ENCODE measurements at regions not wholly inside any gene's neighbourhood (a gene's known extent, or its start where the extent isn't known, plus 50 kb on each side); places are given as distances from the start of the nearest gene placed in this dataset.

DNA sequence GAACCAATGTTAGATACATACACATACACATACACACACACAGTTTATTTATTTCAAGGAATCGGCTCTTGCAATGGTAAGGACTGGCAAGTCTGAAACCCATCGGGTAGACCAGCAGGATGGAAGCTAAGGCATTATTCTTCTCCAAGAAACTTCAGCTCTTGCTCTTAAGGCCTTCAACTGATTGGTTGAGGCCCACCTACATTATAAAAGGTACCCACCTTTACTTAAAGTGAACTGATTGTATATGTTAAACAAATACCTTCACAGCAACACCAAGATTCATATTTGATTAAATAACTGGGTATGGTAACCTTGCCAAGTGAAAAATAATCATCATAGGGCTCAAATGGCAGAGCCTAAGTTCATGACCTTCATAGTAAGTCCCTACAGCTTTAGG lies 695.5 kb downstream of the BCL11B start:
- H3K27me3 ChIP-seq, result no peaks in the 10 kb centered on the region
- H3K4me2 ChIP-seq, result no peak overlapping the region
- H4K20me1 ChIP-seq, result no peaks in the 10 kb centered on the region
- no peak for TF ChIP-seq Cebpa-rat (IDR thresholded peaks at IDR 0.05)
- no peak overlapping the region for H3K27ac ChIP-seq
- H3K36me3 ChIP-seq, result no peaks in the 10 kb centered on the region
- no peak overlapping the region for H3K4me3 ChIP-seq
- no peaks in the 10 kb centered on the region for H3K4me1 ChIP-seq
- no peak overlapping the region for H3K9ac ChIP-seq
- H3K9me3 ChIP-seq, result no peaks in the 10 kb centered on the region

DNA sequence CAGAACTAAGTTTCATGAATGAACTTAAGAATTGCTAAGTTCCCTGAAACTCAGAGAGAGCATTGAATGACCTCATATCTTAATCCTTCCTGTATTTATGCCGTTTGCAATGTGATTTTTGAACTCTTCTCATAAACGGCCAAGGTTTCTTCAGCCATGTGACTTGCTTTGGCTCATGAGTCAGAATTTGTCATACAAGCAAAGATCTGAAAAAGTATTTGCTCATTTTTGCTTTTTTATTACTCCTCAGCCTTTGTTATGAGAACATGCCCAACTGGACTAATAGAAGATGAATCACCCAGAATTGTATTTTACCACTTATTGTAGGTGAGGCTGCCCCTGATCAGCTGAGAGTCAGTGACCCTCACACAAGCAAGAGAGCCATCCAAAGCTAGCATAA lies 693.8 kb downstream of the BCL11B start:
- Histone ChIP-seq H3K27ac (no peak overlapping the region), H3K36me3 (no peaks in the 10 kb centered on the region), H3K27me3 (no peaks in the 10 kb centered on the region), H3K9ac (no peak overlapping the region), H3K4me2 (no peak overlapping the region), H3K4me1 (no peaks in the 10 kb centered on the region), H4K20me1 (no peaks in the 10 kb centered on the region), H3K9me3 (no peaks in the 10 kb centered on the region), H3K4me3 (no peak overlapping the region)
- no peak for TF ChIP-seq Cebpa-rat (IDR thresholded peaks at IDR 0.05)

DNA sequence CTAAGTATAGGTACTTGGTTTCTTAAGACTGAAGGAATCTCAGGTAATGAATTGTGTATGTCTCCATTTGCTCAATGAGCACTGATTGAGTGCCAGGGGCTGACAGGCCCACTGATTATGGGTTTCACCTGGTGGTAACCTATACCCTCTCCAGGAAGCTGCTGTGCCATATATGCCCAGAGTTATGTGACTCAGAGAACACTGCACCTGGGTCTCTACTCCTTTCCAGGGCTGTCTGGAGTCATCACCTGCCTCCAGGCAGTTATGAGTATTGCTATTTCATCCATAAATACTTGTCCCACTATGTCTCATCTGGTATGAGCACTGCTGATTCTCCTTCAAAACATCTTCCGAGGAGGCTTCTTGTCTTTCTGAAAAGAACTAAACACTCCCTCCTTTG lies 692.9 kb downstream of the BCL11B start:
- no peaks in the 10 kb centered on the region for H3K36me3 ChIP-seq
- H3K9ac ChIP-seq, result no peak overlapping the region
- H3K4me2 ChIP-seq, result no peak overlapping the region
- H3K27ac ChIP-seq, result no peak overlapping the region
- no peak overlapping the region for H3K4me3 ChIP-seq
- H4K20me1 ChIP-seq, result no peaks in the 10 kb centered on the region
- no peaks in the 10 kb centered on the region for H3K9me3 ChIP-seq
- no peaks in the 10 kb centered on the region for H3K27me3 ChIP-seq
- no peaks in the 10 kb centered on the region for H3K4me1 ChIP-seq
- no peak for TF ChIP-seq Cebpa-rat (IDR thresholded peaks at IDR 0.05)

DNA sequence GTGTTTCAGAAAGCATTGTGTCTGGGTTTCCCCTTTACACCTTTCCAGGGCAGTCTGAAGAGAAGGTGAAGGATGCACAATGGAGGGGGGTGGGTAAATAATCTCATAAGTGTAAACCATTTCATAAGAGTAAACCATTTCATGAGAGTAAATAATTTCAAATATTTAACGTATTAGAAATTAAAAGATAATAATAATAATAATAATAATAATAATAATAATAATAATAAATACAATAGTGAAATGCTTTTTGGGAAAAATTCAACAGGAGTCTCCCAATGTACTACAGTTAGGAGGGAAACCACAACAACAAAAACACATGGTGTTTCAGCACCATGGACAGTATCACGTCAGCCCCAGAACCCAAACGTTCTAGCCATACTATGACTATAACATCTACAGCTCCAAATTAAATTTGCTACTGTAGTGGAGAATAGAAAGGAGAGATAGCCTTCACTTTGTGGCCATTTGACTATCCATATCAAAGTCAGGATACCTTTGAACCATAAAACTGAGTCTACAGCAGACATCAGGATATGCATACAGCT lies 691.8 kb downstream of the BCL11B start:
- no peak for TF ChIP-seq Cebpa-rat (IDR thresholded peaks at IDR 0.05)
- Histone ChIP-seq H3K36me3 (no peaks in the 10 kb centered on the region), H3K27me3 (no peaks in the 10 kb centered on the region), H3K9ac (no peak overlapping the region), H4K20me1 (no peaks in the 10 kb centered on the region), H3K9me3 (no peaks in the 10 kb centered on the region), H3K27ac (no peak overlapping the region), H3K4me2 (no peak overlapping the region), H3K4me1 (no peaks in the 10 kb centered on the region), H3K4me3 (no peak overlapping the region)

DNA sequence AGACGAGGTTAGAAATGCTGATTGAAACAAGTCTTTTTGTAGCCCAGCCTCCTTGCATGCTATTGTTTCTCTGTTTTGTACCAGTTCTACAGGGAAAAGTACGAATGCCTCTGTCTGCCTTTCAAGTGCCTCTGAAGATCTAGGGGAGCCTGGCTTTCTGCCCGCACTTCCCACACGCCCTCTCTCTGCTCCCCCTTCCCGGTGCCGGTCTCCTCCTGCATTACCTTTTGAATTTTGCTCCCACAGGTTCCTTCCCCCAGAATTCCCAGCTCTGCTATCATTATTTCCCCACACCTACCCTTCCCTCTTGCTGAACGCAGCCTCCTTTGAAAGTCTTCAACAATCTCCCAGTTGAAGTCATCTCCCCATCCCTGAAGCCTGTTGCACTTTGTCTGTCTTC lies 689.7 kb downstream of the BCL11B start:
- no peaks in the 10 kb centered on the region for H3K9me3 ChIP-seq
- H3K9ac ChIP-seq, result no peak overlapping the region
- no peaks in the 10 kb centered on the region for H3K4me1 ChIP-seq
- no peak overlapping the region for H3K27ac ChIP-seq
- no peak for TF ChIP-seq Cebpa-rat (IDR thresholded peaks at IDR 0.05)
- no peak overlapping the region for H3K4me3 ChIP-seq
- H3K27me3 ChIP-seq, result no peaks in the 10 kb centered on the region
- no peaks in the 10 kb centered on the region for H4K20me1 ChIP-seq
- no peaks in the 10 kb centered on the region for H3K36me3 ChIP-seq
- no peak overlapping the region for H3K4me2 ChIP-seq

DNA sequence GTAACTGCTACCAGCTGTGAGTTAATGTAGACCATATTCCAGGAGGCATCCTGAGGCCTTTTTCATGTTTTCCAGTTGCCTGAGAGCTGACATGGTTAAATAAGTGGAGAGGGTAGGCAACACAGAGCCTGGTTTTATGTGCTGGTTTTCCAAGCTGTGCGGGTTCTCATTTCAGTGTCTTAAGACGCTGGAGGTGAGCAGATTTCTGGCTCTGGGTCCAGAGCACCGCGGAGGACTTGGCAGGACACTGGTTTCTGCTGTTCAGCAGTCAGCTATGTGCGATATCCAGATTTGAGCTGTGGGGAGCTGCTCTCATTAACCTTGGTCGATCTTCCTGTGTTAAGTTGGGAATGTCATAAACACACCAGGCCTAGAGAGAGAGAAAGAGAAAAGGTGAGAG lies 680.8 kb downstream of the BCL11B start:
- no peaks in the 10 kb centered on the region for H3K36me3 ChIP-seq
- no peak overlapping the region for H3K27ac ChIP-seq

DNA sequence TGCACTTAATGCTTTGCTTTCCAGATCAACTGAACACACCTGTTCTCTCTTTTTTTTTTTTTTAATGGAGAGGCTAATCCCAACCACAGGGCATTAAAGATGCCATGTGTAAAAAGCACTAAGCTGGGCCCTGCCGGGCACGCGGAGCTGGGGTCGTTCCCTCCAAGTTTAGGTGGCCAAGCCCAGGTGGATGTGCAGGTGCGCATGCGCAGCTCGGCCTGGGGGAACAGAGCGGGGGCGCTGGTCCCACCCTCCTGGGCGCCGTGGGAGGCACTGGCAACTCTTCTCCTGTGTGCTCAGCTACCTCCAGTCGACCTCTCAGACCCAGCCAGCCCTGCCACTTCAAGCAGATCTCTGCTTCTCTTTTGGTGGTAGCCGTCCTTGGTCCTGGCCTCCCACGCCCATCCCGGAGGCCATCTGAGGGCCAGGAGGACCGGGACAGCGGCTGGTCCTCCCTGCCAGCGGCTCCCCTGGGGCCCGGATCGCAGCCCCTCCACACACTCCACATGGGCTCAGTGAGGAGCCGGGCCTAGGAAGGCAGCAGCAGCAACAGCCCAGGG lies 679.3 kb downstream of the BCL11B start:
- Histone ChIP-seq H3K4me3 (no peak overlapping the region), H3K36me3 (no peaks in the 10 kb centered on the region), H3K9me3 (peaks cover 14% of the 10 kb centered on the region), H3K4me2 (no peak overlapping the region), H3K9ac (no peak overlapping the region), H3K27ac (no peak overlapping the region), H4K20me1 (no peaks in the 10 kb centered on the region), H3K4me1 (no peaks in the 10 kb centered on the region), H3K27me3 (no peaks in the 10 kb centered on the region)
- no peak for TF ChIP-seq Cebpa-rat (IDR thresholded peaks at IDR 0.05)

More for the DNA sequence above, 680.8 kb downstream of the BCL11B start:
- H3K4me2 ChIP-seq, result no peak overlapping the region
- no peak overlapping the region for H3K9ac ChIP-seq
- no peaks in the 10 kb centered on the region for H3K4me1 ChIP-seq
- no peak for TF ChIP-seq Cebpa-rat (IDR thresholded peaks at IDR 0.05)
- H3K4me3 ChIP-seq, result no peak overlapping the region
- no peaks in the 10 kb centered on the region; the same call in 1 of the 2 replicates for H3K9me3 ChIP-seq
- H3K27me3 ChIP-seq, result no peaks in the 10 kb centered on the region
- no peaks in the 10 kb centered on the region for H4K20me1 ChIP-seq

DNA sequence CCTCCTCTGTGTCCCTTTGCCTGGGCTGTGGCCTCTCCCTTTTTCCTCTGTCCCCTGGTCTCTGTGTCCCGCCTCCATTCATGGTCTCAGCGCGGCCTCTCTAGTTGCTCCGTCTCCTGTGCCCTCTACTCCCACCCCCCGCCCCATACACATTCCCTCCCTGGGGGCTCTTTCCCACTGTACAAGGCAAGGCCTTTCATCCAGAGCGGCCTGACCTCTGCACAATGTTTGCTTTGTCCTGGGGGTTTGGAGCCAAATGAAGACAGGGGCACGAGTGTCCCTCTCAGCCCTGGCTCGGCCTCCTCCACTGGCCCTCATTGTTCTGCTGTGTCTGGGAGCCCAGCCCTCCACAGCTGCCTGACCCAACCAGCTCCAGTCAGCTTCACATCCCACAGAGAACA lies 678.6 kb downstream of the BCL11B start:
- peaks cover 15% of the 10 kb centered on the region for H3K9me3 ChIP-seq
- H3K9ac ChIP-seq, result no peak overlapping the region
- H4K20me1 ChIP-seq, result no peaks in the 10 kb centered on the region
- no peaks in the 10 kb centered on the region for H3K4me1 ChIP-seq
- no peak overlapping the region for H3K4me3 ChIP-seq
- TF ChIP-seq Cebpa-rat (IDR thresholded peaks at IDR 0.05), result no peak
- no peak overlapping the region for H3K27ac ChIP-seq
- no peak overlapping the region for H3K4me2 ChIP-seq
- no peaks in the 10 kb centered on the region for H3K27me3 ChIP-seq
- no peaks in the 10 kb centered on the region for H3K36me3 ChIP-seq

DNA sequence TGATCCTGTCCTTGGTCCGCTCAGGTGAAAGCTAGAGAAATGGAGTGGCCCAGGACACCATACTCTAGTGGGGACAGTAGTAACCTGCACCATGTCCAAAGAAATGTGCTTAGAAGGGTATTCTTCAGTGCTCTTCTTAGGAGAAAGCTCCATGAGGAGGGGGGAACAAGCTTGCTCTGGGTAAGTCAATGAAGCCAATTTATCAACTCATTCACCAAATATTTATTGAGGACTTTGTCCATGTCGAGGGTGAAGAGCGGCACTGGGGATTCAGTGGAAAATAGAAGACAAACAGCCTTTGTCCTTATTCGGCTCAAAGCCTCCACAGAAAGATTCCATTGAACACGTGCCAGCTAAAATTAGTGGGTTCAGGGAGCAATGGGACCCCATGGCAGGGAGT lies 677.8 kb downstream of the BCL11B start:
- Histone ChIP-seq H3K36me3 (no peaks in the 10 kb centered on the region), H3K4me2 (no peak overlapping the region)

DNA sequence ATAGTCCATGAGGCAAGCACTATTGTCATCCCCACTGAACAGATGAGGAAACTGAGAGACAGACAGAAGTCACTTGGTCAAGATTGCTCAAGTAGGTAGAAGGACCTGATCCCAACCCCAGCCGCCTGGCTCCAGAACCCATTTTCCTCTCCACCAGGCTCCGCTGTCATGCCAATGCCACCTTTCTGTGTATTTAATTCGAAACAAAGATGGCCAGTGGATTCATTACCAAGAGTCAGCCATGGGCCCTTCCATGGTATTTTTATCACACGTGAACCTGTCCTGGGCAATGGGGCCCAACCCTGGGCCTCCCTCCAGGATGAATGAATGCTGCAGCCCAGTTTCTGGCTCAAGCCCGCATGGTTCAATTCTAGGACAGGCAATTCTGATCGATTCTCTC lies 673.4 kb downstream of the BCL11B start:
- H3K9ac ChIP-seq, result no peak overlapping the region
- H3K4me1 ChIP-seq, result no peaks in the 10 kb centered on the region
- no peak overlapping the region for H3K4me3 ChIP-seq
- no peaks in the 10 kb centered on the region for H3K36me3 ChIP-seq
- H3K4me2 ChIP-seq, result no peak overlapping the region
- peaks cover 15% of the 10 kb centered on the region for H3K9me3 ChIP-seq
- no peak for TF ChIP-seq Cebpa-rat (IDR thresholded peaks at IDR 0.05)
- H3K27ac ChIP-seq, result no peak overlapping the region
- H4K20me1 ChIP-seq, result no peaks in the 10 kb centered on the region
- H3K27me3 ChIP-seq, result no peaks in the 10 kb centered on the region

More for the DNA sequence above, 677.8 kb downstream of the BCL11B start:
- Histone ChIP-seq H3K9me3 (peaks cover 15% of the 10 kb centered on the region), H4K20me1 (no peaks in the 10 kb centered on the region), H3K27me3 (no peaks in the 10 kb centered on the region), H3K4me1 (no peaks in the 10 kb centered on the region), H3K9ac (no peak overlapping the region), H3K27ac (no peak overlapping the region), H3K4me3 (no peak overlapping the region)
- TF ChIP-seq Cebpa-rat (IDR thresholded peaks at IDR 0.05), result no peak

DNA sequence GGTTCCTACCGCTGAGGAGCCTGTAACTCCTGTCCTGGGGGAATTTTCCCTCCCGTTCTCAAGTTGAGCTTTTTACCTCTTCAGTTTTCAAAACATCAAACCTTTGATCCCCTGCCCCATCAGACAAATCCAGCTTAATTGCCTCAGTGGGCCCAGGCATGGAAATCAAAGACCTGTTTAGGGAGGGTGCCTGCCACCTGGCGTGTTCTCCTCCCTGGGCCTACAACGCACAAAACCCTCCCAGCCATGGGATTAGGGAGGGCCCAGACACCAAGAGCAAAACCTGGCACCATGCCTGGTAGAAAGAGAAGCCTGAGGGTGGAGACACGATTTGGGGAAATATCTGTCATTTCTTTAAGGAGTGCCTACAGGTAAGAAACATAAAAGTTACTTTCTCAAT lies 672.9 kb downstream of the BCL11B start:
- no peak overlapping the region for H3K4me3 ChIP-seq
- H3K9ac ChIP-seq, result no peak overlapping the region
- H3K36me3 ChIP-seq, result no peaks in the 10 kb centered on the region
- no peaks in the 10 kb centered on the region for H3K27me3 ChIP-seq
- TF ChIP-seq Cebpa-rat (IDR thresholded peaks at IDR 0.05), result no peak
- H3K4me1 ChIP-seq, result no peaks in the 10 kb centered on the region
- H3K9me3 ChIP-seq, result peaks cover 15% of the 10 kb centered on the region
- H3K27ac ChIP-seq, result no peak overlapping the region
- no peaks in the 10 kb centered on the region for H4K20me1 ChIP-seq
- H3K4me2 ChIP-seq, result no peak overlapping the region

Data from BLaER1 (cell line).